HPDE6-E6E7 (cell line): ENCODE measurements at regions not wholly inside any gene's neighbourhood (a gene's known extent, or its start where the extent isn't known, plus 50 kb on each side); places are given as distances from the start of the nearest gene placed in this dataset.
"Not testable (repeated sequence)": the region's sequence is repeated elsewhere in the genome, so short reads cannot be mapped to it uniquely, and the experiment has no call there.

ENCODE experiments used
- DNase-seq: peaks from one replicate; pipeline ENCODE4 v3.0.0; 2011; ENCODE audit warnings: missing footprints; ENCODE audit errors: extremely low spot score

DNA sequence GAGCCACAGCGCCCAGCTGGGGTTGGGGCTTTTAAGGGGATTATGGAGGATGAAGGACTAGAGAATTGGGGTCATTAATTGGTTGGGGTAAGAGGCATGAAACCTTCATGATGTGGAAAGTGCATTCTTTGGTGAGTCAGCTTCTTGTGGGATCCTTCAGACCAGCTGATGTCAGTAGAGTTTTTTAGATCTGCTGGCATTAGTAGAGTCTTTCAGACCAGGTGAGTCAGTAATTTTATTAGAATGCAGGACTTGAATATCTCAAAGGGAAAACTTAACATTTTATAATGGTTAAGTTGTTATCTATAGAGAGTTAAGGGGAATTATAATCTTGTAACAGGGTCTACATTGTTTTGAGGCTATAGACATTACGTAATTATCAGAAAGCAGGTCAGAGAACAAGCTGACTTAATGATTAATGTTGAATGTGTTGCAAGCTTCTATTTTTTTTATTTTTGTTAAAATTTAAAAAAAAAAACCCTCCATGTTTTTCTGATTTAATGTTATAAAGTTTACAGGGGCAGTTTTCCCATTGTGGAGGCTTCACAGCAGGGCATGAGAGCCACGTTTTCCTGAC, 160.9 kb upstream of the FMN2 start:
- DNase-seq = no peak

DNA sequence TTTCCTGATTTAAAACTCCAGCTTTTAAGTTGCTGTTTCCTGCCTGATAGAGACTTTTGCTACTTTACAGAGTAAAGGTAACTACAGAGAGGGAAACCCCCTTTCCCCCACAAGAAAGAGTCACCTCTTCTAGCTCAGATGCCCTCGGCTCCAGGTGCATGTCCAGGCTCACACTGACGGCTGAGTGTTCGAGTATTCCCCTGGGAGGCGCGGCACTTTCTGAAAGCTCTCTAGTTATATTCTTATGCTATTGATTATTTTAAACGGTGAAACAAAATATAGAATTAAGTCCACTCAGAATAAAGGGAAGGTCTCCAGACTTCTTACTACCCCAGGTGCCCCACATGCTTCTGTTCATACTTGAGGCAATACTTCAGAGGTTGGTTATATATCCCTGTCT, 160.3 kb upstream of the FMN2 start:
- no peak for DNase-seq

DNA sequence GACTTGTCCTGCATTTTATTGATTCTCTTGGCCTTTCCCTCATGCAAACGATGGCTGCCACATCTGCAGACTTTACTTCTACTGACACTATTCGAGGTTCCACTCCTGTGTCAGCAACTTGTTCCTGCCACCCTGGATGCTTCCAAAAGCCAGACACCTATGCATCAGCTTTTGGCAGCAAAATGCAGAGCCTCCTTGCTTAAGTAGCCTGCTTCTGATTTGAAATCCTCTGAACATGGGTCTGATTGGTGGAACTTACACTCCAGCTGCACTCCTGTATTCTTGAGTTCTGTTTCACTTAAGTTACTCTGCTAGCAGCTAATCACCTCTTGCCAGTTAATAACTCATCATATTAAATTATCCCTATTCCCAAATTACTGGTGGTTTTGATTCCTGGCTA, 152.1 kb upstream of the FMN2 start:
- DNase-seq = no peak

DNA sequence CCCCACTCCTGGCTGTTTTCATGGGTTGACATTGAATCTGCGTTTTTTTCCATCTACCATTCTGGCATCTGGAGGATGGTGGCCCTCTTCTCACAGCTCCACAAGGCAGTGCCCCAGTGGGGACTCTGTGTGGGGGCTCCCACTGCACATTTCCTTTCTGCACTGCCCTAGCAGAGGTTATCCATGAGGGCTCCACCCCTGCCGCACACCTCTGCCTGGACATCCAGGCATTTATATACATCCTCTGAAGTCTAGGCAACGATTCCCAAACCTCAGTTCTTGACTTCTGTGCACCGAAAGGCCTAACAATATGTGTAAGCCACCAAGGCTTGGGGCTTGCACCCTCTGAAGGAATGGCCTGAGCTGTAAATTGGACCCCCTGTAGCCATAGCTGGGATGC, 147.9 kb upstream of the FMN2 start:
- no peak for DNase-seq

DNA sequence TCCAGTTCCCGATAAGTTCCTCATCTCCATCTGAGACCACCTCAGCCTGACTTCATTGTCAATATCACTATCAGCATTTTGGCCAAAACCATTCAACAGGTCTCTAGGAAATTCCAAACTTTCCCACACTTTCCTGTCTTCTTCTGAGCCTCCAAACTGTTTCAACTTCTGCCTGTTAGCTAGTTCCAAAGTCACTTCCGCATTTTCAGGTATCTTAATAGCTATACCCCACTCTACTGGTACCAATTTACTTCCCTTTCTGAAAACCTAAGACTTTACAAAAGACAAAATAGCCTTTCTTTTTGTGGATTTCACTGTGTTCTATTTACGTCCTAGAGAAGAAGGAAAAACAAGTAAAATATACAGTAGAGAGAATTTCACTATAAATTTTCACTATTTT, 147.0 kb upstream of the FMN2 start:
- no peak for DNase-seq

DNA sequence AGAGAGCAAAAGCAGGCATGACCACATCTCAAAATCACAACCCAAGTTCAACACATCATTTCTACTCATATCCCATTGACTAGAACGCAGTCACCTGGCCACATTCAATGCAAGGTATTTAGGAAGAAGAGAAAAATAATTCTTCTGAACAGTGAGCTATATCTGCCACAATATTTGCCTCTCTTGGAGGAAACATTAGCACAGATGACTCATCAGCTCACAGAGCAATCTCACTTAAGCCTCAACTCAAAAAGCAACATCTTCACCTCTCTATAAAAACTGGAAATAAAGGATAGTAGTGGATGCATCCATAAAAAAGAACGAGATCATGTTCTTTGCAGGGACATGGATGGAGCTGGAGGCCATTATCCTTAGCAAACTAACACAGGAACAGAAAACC, 143.9 kb upstream of the FMN2 start:
- DNase-seq = no peak

DNA sequence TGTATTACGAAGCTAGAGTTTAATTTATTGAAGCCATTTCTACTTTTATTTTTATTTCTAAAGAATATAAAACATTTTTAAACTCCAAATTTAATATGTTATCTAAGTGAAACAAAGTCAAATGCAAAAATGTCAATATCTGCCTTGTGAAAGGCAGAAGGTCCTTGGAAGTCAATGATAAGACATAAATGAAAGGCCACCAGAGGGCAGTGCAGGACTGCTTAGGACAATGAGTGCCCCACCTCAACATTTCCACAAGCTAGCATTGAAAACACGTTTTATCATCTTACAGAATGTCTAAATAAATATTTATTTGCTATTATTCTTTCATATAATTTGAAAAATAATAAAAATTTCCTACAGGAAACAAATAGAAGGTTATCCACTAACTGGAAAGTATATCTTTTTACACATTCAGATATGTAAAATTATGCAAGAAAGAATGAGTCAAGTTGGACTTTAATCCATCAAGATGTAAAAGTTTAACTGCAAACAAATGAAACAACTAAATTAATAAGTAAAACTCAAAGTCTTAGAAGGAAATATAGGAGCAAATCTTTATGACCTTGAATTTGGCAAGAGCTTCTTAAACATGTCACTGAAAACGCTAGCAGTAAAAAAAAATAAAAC, 140.1 kb upstream of the FMN2 start:
- DNase-seq = peak; percentile 23

DNA sequence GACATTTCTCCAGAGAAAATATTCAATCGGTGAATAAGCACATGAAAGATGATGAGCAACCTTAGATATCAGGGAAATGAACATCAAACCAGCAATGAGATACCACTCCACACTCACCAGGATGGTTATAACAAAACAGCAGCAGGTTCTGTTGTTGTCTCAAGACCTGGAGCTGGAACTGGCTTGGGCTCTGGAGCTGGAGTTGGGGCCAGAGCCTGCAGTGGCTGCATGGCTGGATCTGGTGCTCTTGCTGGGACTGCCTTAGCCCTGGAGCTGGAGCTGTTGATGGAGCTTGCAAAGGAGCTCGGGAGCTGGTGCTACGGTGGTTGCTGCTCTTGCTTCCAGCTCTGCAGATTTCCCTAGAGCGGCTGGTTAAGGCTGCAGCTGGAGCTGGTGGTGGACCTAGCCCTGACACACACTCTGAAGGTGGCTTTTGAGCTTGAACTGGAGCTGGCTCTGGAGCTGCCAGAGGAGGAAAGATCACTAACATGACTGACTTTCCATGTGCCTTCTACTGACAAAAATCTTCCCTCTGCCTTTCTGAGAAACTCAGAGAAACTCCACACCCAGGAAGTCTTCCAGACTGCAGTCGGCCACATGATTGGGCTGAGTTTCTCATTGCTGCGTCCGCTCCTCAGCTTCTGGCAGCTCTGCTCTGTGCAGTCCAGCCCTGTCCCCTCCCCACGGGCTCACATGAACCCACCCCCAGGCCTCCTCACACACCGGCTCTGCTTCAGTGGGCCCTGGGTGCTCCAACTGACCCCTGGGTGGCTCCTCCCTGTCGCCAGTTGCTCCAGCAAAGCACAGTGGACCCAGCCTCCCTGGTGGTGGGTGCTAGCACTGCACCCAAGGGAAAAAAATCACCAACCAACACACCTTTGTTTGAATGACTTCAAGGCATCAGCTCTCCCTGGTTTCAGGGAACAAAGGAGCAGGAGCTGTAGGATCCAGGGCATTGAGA, 139.1 kb upstream of the FMN2 start:
- no peak for DNase-seq

DNA sequence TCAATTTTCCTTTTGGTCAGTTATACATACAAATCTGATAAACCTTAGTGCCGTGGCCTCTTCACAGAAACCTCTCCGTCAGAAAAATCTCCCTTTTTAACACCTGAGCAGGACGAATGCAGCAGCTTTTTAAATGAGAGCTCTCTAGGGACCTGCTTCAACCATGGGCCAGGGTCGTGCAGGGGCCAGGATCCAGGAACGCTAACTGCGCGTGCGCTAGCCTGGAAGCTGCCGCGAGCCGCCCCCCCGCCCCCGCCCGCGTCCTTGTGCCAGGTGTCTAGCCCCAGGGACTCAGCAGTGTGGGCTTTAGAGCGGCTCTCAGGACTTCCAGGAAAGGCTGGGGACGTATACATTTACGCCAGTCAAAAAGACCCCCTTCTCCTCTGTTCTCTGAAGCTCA, 136.8 kb upstream of the FMN2 start:
- no peak for DNase-seq

DNA sequence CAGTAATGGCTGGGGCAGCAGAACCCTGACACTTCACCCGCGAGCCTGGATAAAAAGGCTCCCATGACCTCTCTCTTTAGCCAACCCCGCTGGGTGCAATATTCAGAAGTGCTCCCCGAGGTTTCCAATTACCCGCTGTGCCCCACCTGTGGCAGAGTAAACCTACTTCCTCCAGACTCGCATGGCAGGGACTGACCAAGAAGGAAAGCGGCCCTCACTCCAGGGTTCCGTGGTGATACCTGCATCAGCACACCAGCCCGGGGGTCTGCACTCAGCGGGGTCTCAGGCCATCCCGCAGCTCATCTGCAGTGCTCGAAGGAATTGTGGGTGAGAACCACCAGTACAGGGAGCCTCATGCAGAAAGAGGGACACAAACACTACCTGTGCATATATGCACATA, 136.3 kb upstream of the FMN2 start:
- DNase-seq = no peak

DNA sequence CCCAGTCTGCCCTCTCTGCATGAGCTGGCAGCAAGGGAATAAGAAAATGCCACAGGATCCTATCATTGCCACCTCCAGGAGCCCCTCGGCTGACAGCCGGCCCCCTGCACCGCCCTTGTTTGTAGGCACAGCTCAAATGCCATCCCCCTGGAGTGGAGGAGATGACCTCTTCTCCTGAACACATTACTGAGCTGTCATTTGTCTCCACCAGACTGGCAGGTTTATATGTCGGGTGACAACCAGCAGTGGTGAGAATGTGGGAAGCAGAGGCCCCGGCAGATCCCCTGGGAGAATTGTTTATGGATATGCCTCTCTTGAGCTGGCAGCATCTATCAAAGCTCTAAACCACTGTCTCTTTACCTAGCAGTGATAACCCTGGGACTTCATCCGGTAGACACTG, 135.4 kb upstream of the FMN2 start:
- no peak for DNase-seq

DNA sequence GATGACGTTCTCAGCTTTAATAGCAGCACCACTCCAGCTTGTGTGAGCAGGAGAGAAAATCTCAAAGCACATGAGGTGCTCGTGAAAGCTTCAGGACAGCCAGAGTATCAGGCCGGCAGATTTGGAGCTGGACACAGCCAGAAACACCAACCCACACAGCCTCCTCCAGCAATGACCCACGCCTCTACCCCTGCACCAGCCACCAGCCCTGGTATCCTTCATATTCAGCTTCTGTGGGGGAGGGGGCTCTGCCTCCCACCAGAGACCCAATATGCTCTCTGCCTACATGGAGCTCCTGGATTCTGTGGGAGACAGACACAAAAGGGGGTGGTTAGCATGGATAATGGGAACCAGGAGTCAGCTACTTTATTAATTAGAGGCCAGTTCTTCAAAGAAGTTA, 133.6 kb upstream of the FMN2 start:
- DNase-seq = no peak

DNA sequence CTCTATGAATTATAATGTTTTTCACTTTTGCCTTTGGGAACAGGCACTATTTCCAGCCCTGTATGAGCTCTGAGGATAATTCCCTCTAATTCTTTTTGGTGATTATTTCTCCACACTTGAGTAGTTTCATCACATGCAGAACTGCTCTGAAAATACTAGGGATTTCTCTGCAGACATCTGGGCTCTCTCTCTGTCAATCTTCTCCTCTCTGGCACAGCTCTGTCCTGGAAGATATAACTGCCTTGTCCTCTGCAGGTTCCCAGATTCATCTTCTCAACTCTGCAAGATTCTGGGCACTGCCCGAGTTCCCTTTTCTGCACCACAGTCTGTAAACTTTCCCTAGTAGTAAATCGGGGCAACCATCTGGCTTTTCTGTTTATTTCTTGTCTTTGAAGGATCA, 131.3 kb upstream of the FMN2 start:
- DNase-seq = no peak

DNA sequence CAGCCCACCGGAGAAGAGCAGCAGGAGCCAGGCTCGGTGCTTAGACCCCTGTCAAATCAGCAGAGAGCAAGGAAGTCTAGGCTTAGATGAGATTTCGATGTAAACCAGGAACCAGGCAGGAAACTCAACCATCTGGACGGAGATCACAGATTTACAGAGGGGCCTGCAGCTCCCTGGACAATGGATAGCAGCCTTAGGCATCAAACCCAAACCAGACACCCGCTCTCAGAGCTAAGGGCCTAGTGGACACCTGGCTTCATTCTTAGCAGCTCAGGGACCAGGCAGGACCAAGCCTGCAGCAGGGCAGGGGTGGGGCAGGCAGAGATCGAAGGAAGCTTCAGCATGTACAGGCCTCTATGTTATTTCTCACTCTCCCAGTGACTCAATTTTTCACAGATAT, 127.8 kb upstream of the FMN2 start:
- DNase-seq = no peak

DNA sequence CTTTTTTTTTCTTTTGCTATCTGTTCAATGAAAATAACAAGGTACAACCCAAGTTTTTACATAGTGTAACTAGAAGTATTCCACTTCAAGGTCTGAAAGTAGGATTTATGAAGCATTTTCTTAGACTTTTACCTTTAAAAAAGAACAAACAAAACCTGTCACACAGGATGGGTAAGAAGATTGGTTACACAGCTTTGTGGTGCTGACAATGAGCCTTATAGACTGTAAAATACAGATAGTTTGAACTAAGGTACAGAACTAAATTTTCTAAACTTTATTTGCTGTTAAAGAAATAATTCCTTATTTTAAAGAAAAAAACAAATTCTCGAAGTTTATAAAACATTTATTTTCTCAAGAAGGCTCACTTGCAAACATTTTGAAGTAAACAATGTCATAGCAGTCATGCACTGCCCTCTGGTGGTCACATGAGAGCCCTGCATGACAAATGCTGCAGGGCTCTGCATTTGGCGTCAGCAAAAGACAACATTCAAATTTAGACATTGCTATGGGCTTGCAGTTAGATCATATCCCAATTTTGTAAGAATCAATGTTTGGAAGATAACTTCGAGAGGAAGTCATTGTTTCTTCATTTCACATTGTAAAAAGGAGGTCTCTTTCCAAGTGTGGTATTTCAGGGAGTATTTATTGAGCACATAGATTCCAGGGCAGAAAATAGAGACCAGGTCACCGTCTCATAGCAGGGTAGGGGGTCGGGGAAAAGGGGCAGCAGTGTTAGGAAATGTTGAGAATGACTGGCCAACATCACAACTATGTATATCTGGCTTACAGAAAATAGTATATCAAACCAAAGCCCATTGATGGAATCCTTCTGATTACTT, 115.3 kb upstream of the FMN2 start:
- no peak for DNase-seq

DNA sequence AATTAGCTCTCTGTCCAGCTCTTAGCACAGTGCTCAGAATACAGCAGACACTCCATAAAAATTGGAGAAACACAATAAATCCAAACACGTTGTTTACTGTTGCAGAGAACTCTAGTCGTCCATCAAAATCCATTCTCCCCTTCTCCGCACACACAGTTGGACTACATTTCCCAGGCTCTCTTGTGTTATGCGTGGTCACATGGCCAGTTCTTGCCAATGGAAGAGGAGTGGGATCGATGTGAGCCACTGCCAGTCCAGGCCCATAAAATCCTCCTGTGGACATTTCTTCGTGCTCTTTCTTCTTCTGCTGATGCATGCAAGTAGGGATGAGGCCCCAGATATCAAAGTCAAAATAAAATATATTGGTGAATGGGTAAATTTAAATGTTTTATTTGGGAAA, 114.3 kb upstream of the FMN2 start:
- no peak for DNase-seq

DNA sequence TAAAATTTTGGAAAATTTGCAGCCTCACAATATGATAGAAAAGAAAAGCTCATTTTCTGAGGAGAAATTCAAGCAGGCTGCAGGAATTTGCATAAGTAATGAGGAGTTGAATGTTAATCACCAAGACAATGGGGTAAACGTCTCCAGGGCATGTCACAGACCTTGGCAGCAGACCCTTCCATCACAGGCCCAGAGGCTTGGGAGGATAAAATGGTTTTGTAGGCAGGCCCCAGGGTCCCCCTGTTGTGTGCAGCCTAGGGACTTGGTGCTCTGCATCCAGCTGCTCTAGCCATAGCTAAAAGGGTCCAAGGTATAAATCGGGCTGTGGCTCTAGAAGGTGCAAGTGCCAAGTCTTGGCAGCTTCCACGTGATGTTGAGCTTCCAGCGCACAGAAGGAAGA, 112.2 kb upstream of the FMN2 start:
- no peak for DNase-seq

DNA sequence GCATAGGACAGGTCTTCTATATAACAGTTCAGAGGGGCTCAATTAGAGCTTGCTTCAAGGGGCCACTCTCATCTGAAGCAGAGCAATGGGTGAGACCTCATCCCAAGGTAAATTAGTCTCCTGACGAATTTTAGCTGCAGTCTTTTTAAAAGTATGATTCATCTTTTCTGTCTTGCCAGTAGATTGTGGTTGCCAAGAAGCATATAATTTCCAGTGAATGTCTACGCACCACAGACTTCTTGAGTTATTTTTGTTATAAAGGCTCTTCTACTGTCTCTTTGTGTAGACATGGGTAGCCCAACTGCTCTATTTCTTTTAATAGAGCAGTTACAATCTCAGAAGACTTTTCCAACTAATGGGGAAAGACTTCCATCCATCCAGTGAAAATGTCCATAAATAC, 108.9 kb upstream of the FMN2 start:
- no peak for DNase-seq

DNA sequence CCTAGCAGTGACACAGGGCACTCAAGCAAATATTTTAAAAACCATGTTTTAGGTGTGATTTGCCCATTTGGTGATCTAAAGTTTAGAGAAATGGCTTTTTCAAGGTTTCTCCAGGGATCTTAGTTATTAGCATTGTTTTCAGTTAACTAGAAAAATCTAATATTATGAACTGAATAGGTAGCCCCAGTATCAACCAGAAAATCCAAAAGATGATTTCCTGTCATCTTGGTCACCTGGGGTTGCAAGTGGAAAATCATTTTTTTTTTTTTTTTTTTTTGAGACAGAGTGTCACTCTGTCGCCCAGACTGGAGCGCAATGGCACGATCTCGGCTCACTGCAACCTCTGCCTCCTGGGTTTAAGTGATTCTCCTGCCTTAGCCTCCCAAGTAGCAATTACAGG, 106.6 kb upstream of the FMN2 start:
- no peak for DNase-seq

DNA sequence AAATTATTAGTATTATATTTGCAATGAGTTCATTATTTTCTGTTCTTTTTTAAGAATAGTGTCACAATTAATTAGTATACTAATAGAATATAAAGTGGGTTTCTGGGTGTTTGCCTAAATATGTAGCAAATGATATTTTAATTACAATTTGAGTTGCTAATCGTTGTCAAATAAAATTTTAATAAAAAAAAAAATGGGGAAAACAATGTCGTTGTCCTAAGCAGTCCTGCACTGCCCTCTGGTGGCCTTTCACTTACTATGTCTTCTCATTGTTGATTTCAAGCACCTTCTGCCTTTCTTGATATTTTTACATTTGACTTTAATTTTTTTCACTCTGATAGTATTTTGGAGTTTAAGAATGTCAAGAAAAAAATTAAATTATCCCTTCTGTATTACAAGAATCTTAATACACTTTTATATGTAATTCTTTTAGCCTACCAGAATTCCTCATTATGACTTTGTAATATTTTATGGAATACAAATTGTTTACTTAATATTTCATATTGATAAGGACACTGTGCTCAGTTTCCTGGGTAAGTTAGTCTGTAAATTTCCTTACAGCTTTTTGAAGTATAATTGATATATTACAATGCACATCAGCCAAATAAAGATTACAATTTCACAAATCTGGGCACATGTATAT, 104.5 kb upstream of the FMN2 start:
- DNase-seq = no peak

DNA sequence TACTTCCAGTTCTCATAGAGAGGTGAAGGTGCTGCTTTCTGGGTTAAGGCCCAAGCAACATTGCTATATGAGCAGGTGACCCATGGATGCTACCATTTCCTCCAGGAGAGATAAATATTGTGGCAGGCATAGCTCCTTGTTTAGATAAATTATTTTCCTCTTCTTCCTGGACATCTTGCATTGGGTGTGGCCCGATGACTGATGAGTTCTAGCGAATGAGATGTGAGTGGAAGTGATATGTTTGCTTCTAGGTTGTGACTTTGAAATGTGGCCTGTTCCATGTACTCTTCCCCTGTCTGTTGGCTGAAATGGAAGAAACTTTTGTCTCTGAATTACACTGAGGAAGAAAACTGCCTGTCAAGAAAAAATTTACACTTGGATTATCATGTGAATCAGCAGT, 101.7 kb upstream of the FMN2 start:
- no peak for DNase-seq

DNA sequence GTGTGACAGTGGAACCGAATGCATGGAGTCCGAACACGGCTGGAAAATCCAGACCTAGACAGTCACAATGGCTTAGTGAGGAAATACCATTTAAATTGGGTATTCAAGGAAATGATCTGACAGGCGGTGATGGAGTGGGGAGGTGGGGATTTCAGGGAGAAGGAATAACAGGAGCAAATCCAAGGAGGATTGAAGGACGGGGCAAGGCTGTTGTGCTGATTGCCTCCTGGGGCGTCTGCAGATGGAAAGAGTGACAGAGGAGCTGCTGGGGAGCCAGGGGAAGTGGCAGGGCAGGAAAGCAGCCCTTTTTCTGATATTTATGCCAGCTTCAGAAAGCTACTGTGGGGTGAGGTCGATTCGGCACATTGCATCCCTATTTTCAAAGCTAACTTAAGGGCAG, 99.1 kb upstream of the FMN2 start:
- not testable (repeated sequence) for DNase-seq
